NCI-H1417 (cell line): ENCODE measurements at regions not wholly inside any gene's neighbourhood (a gene's known extent, or its start where the extent isn't known, plus 50 kb on each side); places are given as distances from the start of the nearest gene placed in this dataset.
"Not testable (repeated sequence)": the region's sequence is repeated elsewhere in the genome, so short reads cannot be mapped to it uniquely, and the experiment has no call there.

Source experiments
- DNase-seq, 3 experiments: peaks; one replicate each; lab custom pipeline; 2025; lab: John Stamatoyannopoulos, UW

DNA sequence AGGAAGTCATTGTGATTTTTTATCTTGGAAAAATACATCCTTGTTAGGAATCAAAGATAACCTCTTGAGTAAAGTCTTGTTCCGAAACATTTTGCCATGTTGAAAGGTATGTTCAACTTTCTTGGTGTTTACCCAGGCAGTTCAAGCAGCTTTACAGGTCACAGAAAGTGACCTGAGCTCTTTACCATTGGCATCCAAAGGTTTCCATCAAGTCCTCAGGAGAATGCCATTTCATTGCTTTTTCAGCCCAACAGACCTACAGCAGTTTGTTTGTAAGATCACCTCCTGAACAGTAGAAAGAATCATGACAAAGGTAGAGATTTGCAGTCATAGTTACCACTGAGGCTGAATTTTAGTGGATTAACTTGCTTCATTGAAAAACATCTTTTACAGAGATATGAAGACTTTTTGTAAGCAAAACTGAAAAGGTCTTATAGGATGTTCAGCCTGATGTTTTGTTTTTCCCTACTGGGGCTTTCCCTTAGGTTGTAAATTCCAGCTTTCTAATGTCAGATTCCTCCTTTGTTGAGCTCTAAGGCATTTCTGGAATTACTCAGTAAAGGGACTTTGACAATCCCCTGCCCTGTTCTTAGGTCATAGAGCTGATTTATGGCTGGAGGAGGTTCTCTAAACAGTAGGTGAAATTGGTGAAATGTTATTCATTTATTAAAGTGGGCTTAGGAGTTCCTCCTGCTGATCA, 236.8 kb upstream of the RBMS1 start:
- DNase-seq = no peak

DNA sequence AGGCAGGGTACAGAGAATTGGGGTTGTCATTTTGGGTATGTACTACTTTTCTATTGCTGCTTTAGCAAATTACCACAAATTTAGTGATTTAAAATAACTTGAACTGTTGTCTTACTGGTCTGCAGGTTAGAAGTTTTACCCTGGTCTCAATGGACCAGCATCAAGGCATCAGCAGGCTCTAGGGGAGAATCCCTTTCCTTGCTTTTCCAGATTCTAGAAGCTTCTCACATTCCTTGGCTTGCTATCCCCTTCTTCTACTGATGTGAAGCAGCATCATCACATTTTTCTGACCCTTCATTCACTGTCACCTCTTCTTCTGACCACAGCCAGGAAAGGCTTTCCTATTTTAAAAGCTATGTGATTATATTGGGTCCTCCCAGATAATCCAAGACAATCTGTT, 237.8 kb upstream of the RBMS1 start:
- no peak for DNase-seq

DNA sequence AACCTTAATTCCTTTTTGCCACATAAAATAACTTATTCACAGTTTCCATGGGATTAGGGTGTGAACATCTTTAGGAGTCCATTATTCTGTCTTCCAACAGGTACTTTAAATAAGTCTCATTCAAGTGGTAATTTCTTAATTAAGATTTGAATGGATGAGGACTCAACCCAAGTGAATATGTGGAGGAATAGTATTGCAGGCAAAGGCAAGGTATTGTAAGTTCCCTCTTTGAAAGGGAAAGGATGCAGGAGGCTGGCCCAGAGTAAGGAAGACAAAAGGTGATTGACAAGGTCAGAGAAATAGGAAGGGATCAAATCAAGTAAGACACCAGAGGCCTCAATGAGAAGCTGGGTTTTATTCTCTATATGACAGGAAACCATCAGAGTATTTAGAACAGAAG, 238.2 kb upstream of the RBMS1 start:
- no peak for DNase-seq

DNA sequence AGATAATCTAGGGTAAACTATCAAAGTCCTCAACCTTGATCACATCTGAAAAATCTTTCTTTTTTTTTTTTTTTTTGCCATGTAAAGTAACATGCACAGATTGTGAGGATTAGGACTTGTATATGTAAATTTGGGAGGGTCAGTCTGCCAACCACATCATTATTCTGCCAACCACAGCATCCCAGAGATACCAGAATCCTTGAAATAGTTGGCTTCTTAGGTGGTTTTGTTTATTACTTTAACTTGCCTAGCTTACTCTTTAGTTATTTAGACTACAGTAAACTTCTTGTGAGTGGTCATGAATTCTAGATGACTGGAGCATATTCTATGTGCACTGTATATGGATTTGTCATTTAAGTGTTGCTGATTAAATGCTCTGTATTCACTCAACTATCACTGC, 242.1 kb upstream of the RBMS1 start:
- DNase-seq = no peak

DNA sequence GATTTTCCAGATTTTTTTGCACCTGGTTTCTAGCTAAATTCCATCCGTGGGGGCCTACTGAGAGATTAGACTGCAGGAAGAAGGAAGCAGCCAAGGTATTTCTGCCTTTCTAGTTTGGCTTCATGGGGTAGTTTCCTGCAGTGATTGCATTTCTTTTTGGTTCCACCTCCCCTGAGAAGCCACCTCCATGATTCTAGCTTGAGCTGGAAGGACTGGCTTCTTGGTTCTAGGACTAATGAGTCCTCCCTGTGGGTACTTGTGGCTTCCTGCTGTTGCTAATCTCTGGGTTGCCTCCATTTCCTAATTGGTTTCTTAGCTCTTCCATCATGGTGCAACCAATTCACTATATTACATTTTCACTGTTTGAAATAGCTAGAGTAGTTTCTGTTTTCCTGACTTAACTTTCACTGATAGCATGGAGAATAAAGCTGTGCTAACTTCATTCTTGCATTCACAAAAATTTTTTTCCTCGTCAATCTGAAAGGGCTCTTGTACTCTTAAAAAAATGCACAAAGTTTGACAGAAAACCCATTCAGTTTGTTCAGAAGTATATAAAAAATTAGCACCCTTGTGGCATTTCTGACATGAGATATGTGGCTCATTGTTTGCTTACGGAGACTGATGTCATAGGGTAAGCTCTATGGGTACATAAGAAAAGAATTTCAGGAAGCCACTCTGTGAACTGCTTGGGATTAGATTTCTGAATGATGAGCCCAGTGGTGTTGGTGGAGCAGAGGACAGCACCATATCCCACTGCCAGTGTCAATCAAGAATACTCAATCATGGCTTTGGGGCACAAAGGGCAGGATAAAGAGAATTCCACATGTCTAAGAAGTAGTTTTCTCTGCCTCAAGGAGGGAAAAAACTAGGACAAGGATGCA, 242.8 kb upstream of the RBMS1 start:
- no peak for DNase-seq

DNA sequence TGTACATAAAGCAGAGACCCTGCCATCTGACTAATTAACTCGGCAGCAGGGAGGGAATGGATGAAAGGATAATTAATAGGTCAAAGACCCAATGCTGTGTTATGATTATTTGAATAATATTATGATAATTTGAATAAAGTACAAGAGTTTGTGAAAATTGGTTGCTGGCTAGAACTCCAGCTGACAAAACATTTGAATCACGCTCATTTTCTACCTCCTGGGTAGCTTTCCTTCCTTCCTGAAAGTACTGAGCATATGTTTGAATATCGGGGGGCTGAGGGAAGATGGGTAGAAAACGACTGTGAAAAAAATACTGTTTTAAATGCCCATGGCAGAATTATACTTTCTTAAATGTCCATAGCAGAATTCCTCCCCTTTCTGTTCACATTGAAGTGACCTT, 243.6 kb upstream of the RBMS1 start:
- no peak for DNase-seq

DNA sequence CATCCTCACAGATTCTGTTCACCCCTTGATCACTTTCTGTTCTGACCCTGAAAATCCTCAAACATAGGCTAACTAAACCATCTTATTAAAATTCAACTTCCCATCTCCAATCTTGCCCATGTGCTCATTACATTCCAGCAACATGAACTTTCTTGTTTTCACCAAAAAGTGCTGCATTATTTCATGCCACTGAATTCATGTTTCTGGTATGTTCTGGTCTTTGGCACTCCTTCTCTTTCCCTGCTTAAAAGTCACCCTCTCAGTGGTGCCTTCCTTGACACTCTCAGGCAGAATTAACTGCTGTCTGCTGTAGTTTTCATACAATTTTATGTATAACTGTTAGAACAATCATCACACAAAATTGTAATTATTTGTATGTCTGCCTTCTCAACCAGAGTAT, 247.7 kb upstream of the RBMS1 start:
- DNase-seq = no peak

DNA sequence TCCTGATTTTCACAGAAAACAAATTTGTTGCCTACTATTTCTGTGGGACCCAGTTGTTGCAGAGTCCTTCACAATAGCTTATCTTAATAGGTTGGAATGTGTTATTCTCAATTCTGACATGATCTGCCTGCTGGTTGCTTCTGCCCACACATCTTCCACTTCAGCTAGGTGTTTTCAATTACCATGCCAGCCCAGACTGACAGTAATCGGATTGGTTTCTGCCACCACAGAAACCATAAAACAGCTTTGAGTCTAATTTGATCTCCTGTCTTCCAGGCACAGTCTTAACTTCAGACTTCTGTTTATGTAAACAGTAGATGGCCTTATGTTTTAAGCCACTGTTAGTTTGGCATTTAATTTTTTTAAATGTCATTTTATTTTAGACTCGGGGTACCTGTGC, 248.2 kb upstream of the RBMS1 start:
- DNase-seq = no peak

DNA sequence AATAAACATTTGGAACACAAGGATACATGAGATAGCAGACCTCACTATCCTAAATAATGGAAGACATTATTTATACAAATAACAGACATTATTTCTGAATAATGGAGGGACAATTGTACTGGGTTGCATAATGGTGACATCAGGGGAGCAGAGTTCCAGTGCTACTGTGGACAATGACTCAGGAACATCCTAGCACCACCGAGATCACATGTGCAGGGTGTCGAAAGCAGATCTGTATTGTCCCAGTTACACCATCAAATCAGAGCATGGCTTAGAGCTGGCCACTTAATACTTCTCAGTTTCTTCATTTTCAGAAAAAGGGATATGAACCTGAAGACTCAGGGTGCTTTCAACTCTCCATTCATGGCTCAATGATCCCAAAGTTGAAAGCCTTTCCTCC, 249.1 kb upstream of the RBMS1 start:
- no peak for DNase-seq

DNA sequence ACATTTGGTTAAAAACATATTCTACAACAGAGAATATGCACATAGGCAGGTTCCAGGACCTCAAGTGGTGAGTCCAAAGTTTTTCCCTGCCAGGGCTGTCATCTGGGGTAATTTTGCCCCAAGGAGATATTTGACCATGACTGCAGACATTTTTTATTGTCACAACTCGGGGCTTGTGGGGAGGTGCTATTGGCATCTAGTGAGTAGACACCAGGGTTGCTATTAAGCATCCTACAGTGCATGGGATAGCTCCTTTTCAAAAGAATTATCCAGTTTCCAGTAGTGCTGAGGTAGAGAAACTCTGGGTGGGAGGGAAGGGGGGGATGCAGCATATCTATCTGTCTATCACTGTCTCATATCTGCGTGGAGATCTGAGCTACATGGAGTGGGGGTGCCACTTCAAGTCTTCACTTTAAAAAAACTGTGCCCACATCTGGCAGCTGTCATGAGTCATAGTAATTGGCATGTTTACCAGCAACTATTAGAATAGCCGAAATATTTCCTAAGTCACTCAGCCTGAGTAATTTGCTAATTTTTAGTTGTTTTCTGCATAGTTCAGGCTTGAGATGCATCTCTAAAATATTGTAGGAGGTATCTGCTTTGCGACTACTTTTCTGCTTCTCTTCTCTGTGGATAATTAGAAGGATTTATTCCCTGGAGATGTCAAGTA, 254.0 kb upstream of the RBMS1 start:
- DNase-seq = no peak

DNA sequence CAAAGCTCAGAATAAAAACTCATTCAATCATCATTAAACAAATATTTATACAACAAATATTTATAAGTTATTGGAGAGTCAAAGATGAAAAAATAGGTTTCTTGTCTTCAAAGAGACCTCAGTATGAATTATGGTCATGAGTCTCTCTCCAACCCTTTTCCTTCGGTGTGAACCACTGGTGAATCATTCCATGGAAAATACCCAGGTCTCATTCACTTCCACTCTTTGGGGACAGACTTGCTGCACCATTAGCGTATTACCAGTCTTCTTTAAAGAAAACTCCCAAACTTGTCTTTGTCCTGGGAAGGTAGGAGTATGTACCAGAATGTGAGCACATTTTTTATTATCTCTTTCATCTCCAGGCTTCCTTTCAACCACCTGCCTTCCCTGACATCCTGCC, 257.4 kb upstream of the RBMS1 start:
- DNase-seq = no peak

DNA sequence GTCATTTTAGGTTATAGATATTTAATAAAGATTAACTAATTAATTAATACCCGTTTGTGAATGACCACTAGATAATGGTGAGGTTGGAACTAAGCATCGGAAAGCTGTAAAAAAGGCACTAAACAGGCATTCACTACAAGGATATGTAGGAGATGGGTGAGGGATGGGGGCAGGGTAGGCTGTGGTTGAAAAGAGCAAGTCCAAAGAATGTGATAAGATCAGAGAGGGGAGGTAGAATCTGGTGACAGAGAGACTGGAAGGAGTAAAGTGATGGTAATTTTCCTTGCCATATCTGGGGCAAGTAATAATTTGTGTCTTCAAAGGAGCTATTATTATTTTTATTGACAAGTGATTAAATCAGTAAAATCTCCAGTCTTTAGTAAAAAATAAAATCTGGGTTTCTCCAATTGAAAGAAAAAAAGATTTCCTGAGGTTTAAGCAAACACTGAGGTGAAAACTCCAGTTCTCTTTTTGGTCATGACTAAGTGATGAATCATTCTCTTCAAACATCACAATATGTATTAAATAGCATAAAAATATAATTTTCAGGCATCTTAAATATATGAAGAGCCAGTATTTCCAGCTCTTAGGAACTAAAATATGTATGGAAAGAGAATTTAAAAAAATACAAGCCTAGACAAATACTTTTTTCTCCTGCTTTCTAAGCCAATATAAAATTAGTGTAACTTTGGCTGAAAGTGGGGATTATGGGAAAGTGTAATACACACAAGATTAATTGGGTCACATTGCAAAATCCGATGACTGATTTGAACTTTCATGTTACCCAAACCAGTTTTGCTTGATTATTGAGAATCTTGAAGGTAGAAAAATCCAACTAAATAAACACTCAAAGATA, 259.1 kb upstream of the RBMS1 start:
- DNase-seq = no peak

DNA sequence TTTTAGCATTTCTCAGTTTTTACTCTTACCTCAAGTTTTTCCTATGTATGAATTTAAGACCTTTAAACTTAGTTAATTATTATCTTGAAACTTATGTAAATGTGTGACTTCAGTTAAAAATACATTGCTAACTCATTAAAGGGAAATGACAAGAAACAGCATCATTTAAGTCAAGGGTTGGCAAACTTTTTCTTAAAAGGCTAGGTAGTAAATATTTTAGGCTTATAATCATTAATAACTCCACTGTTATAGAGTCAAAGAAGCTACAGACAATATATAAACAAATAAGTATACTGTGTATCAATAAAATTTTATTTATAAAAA, 259.7 kb upstream of the RBMS1 start:
- no peak for DNase-seq

DNA sequence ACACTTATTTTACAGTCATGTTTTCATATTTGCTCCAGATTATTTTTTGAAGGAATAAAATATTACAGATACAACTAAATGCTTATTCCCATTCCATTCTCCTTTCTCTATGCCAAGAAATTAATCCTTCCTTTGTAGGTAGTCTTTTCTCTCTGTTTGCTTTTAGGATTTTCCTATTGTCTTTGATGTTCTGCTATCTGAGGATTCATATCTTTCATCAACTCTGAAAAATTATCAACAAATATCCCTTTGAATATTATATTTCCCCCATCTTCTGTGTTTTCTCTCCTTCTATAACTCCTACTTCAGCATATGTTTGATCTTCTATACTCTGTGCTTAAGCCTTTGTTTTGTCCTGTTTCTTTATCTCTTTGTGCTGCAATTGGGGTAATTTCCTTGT, 260.4 kb upstream of the RBMS1 start:
- no peak for DNase-seq

DNA sequence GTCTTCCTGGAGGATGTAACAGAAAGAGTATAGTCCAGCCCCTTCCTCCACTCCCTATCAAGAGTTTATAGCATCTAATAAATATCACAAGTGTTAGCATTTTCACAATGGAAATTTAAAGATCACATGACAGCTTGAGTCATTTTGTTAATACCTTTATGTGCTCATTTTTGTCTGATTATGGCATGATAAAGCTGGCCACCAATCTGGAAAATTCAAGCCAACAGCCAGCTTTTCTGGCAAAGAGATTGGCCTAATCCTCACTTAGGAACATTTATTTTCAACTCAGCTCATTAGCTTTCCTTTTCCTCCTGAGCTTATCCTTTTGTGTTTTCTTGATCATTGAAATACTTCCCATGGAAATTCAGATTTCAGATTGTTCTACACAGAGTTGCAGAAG, 262.9 kb upstream of the RBMS1 start:
- no peak for DNase-seq

DNA sequence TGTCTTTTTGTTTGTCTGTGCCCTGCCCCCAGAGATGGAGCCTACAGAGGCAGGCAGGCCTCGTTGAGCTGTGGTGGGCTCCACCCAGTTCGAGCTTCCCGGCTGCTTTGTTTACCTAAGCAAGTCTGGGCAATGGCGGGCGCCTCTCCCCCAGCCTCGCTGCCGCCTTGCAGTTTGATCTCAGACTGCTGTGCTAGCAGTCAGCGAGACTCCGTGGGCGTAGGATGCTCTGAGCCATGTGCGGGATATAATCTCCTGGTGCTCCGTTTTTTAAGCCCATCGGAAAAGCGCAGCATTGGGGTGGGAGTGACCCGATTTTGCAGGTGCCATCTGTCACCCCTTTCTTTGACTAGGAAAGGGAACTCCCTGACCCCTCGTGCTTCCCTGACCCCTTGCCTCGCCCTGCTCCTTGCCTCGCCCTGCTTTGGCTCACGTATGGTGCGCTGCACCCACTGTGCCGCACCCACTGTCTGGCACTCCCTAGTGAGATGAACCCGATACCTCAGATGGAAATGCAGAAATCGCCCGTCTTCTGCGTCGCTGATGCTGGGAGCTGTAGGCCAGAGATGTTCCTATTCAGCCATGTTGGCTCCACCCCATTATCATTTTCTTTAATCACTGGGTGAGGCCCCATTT, 269.0 kb upstream of the RBMS1 start:
- DNase-seq = not testable (repeated sequence)

DNA sequence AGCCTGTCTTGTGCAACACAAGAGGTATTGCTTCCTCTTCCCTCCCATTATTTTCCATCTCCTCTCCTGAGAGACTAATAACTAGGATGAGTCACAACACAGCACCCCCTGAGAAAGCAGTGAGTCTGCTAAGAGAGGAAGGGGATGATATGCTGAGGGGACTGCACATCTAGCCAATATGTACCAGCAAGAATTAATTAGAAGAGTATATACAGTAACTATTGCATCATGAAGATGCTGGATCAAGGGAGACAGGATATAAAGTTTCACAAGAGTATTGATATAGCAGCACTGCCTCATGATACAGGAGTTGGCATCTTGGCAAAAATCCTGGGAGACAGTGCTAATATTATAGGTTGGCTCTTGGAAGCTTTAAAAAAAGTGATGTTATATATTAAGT, 289.9 kb upstream of the RBMS1 start:
- no peak for DNase-seq

DNA sequence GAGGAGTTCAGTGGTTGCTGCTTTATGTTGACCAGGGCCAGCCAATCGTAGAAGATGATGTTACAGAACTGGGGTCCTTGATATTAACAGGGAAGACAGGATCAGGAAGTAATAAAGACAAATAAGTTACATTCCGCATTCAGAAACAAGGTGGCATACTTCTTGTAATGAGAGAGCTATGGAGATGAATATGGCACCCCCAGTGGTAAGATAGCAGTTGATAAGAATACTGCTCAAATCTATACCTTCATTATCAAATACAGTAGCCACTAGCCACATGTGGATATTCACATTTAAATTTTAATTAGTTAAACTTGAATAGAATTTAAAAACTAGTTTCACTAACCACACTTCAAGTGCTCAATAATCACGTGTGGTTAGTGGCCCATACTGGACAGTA, 290.4 kb upstream of the RBMS1 start:
- no peak for DNase-seq

DNA sequence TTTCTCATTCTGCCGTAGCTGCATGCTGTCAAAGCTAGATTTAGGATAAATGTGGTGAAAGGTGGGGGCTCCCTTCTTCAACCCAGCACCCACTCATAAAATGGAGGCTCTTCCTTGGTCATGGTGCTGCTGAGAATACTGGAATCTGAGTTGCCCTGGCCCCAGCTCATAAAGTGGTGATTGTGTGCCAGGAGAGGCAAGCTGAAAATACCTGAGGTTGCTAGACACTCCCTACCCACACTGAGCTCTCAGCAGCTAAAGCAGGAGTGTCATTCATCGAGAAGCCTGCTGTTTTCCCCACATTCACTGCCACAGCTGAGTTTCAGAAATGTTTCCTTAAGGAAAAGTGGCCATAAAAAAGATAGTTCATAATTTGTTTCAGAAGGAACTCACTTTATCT, 297.1 kb upstream of the RBMS1 start:
- no peak for DNase-seq

DNA sequence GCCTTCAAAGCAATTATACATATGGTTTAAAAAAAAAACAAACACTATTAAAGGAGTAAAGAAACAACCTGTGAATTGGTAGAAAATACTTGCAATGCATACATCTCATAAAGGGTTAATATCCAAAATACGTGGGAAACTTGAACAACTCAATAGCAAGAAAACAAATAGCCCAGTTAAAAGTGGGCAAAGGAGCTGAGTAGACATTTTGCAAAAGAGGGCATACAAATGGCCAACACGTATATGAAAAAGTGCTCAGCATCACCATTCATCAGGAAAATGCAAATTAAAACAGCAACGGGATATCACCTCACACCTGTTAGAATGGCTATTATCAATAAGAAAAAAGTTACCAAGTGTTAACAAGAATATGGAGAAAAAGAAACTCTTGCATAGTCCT, 298.3 kb upstream of the RBMS1 start:
- no peak for DNase-seq

DNA sequence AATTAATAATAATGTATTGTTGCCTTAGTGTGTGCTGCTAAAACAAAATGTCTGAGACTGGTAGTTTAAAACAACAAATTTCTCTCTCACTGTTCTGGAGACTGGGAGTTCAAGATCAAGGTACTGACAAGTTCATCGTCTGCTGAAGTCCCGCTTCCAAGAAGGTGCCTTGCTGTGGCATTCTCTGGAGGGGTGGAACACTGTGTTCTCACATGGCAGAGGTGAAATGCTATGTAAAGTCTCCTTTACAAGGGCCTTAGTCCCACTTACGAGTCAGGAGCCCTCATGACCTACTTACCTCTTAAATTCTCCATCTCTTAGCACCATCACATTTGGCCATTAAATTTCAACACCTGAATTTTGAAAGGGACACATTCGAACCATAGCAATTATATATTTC, 299.2 kb upstream of the RBMS1 start:
- DNase-seq = no peak

DNA sequence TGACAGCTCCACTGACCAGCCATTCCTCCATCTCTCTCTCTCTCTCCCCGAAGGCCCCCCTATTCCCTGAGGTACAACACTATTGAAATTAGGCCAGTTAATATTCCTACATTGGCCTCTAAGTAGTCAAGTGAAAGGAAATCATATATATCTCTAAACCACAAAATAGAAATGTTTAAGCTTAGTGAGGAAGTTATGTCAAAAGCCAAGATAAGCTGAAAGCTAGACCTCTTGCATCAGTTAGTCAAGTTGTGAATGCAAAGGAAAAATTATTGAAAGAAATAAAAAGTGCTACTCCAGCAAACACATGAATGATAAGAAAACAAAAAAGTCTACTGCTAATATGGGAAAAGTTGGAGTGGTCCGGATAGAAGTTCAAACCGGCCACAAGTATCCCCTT, 301.3 kb upstream of the RBMS1 start:
- no peak for DNase-seq
